Large intestine (tissue), 3 donors: ENCODE measurements at regions not wholly inside any gene's neighbourhood (a gene's known extent, or its start where the extent isn't known, plus 50 kb on each side); places are given as distances from the start of the nearest gene placed in this dataset.
"Not testable (repeated sequence)": the region's sequence is repeated elsewhere in the genome, so short reads cannot be mapped to it uniquely, and the experiment has no call there.

ENCODE experiments used
- DNase-seq, 2 donors: peaks; one replicate each; pipeline versions ENCODE4 v3.0.0 to v3.0.0-alpha.2; 2013
- H3K27ac ChIP-seq: one replicate; pipeline ENCODE4 v1.5.1; 2013; ENCODE audit warnings: low read length
- H3K27me3 ChIP-seq: 2 replicates; pipeline ENCODE4 v1.6.1; 2013; ENCODE audit warnings: low read length; ENCODE audit not compliant: control insufficient read depth, insufficient read depth
- H3K36me3 ChIP-seq: 2 replicates; pipeline ENCODE4 v1.6.1; 2013; ENCODE audit warnings: low read length; ENCODE audit not compliant: control insufficient read depth, insufficient read depth
- H3K4me1 ChIP-seq: one replicate; pipeline ENCODE4 v1.6.1; 2013; ENCODE audit warnings: low read length; ENCODE audit not compliant: control insufficient read depth, insufficient read depth
- H3K4me3 ChIP-seq: one replicate; pipeline ENCODE4 v1.5.1; 2013; ENCODE audit warnings: low read length
- H3K9me3 ChIP-seq: one replicate; pipeline ENCODE4 v1.6.1; 2013; ENCODE audit warnings: mild to moderate bottlenecking, low read depth, low read length, moderate library complexity; ENCODE audit not compliant: control insufficient read depth
- WGBS: methylation state at CpG from one replicate; pipeline ENCODE4 v1.1.5; 2013; ENCODE audit warnings: low lambda C conversion rate; ENCODE audit not compliant: insufficient coverage; 5-methylcytosine and 5-hydroxymethylcytosine counted together

DNA sequence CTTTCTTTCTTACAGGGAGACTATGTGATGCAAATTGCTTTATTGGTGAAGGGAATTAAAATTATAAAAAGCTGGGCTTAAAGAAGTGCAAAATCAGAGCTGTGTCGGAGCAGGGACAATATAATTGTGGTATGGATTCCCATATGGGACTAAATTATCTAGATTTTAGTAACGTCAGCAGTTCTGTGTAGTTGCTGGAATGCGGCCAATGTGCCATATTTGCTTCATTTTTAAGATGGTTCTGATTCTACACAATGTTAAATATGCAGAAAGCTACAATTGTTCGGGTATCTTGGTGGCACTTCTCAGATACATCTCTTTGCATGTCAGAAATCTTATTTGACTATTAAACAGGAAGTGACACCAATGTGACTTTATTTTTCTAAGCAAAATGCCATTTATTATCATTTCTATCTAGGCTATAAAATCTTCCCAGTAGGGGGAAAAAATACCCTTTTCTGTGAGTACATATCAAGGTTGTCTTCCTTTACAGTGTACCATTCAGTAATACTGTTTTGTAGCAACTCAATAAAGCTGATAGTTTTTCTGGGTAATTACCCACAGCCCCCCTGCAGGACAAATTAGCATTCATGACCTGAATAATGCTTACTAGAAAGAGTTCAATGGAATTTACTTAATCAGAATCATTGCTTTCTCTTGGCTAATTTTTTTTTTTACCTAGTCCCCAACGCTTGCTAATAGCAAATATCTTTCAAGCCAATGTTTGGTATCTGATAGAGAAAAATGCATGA lies 288.3 kb upstream of the ADGRL2 start:
- no peak overlapping the region for H3K27ac ChIP-seq
- no peaks in the 10 kb centered on the region for H3K9me3 ChIP-seq
- DNase-seq = no peak
- H3K4me1 ChIP-seq = no peaks in the 10 kb centered on the region
- H3K27me3 ChIP-seq = no peaks in the 10 kb centered on the region
- H3K4me3 ChIP-seq = no peak overlapping the region
- H3K36me3 ChIP-seq = no peaks in the 10 kb centered on the region
- 90% methylated on average over 2 of the region's 5 CpGs for WGBS

DNA sequence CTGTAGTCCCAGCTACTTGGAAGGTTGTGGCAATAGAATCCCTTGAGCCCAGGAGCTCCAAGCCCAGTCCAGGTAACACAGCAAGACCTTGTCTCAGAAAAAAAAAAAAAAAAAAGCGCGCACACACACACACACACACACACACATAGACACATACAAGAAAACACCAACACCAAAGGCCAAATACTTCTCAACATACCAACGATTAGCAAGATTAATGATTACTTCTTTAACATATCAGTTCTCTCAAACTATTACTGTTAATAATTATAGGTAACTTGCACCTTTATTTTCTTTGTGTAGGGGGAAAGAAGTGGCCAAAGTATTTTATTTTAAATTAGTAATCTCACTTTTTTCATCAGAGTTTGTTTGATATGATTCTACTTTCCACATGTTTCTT lies 289.5 kb upstream of the ADGRL2 start:
- H3K4me1 ChIP-seq = no peaks in the 10 kb centered on the region
- H3K9me3 ChIP-seq = no peaks in the 10 kb centered on the region
- H3K4me3 ChIP-seq = no peak overlapping the region
- no peaks in the 10 kb centered on the region for H3K27me3 ChIP-seq
- no peak for DNase-seq
- WGBS = no CpG with 5 or more reads among the region's 3 CpGs
- H3K27ac ChIP-seq = no peak overlapping the region
- no peaks in the 10 kb centered on the region for H3K36me3 ChIP-seq

- DNase-seq = no peak
- 100% methylated on average over 3 of the region's 3 CpGs for WGBS
- no peaks in the 10 kb centered on the region for H3K36me3 ChIP-seq
- no peak overlapping the region for H3K4me3 ChIP-seq
- no peaks in the 10 kb centered on the region for H3K9me3 ChIP-seq
- H3K27me3 ChIP-seq = no peaks in the 10 kb centered on the region
- no peaks in the 10 kb centered on the region for H3K4me1 ChIP-seq
- H3K27ac ChIP-seq = no peak overlapping the region
These were observed 290.0 kb upstream of the ADGRL2 start for GRCh38 chr1:81510701-81511100.

DNA sequence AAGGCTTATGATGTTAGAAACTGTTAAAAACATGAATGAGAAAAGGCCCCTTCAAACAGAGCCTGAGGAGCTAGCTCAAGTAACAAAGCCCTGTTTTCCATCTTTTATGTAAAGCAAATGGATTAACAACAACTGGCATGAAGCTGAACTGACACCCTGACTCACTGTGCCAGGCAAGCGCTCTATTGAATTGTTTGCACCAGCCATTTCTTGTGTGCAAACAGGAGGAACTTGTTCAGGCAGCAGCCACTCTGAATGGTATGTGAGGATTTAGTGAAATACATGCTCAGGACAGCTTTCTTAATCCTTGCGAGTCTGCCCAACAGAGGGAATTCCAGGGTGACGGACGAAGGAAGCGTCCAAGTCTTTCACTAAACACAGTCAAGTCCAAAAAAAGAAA lies 291.1 kb upstream of the ADGRL2 start:
- no peaks in the 10 kb centered on the region for H3K27me3 ChIP-seq
- H3K36me3 ChIP-seq = no peaks in the 10 kb centered on the region
- no peak overlapping the region for H3K27ac ChIP-seq
- no peak for DNase-seq
- H3K9me3 ChIP-seq = no peaks in the 10 kb centered on the region
- WGBS = no CpG with 5 or more reads among the region's 5 CpGs
- H3K4me3 ChIP-seq = no peak overlapping the region
- no peaks in the 10 kb centered on the region for H3K4me1 ChIP-seq

GRCh38 chr1:81506699-81507098 lies 294.0 kb upstream of the ADGRL2 start:
- Histone ChIP-seq H3K27me3 (no peaks in the 10 kb centered on the region), H3K36me3 (no peaks in the 10 kb centered on the region), H3K4me1 (no peaks in the 10 kb centered on the region), H3K4me3 (no peak overlapping the region), H3K27ac (no peak overlapping the region), H3K9me3 (no peaks in the 10 kb centered on the region)
- WGBS = 100% methylated on average over 1 of the region's 1 CpG
- DNase-seq = no peak

- H3K27me3 ChIP-seq = no peaks in the 10 kb centered on the region
- H3K4me3 ChIP-seq = no peak overlapping the region
- WGBS = 100% methylated on average over 2 of the region's 4 CpGs
- no peaks in the 10 kb centered on the region for H3K9me3 ChIP-seq
- H3K36me3 ChIP-seq = no peaks in the 10 kb centered on the region
- no peaks in the 10 kb centered on the region for H3K4me1 ChIP-seq
- H3K27ac ChIP-seq = no peak overlapping the region
- no peak for DNase-seq
These were observed 294.9 kb upstream of the ADGRL2 start for GRCh38 chr1:81505831-81506230.

- not testable (repeated sequence) for H3K9me3 ChIP-seq, H3K4me1 ChIP-seq, H3K4me3 ChIP-seq, H3K36me3 ChIP-seq, DNase-seq, H3K27ac ChIP-seq, H3K27me3 ChIP-seq
- no CpG with 5 or more reads among the region's 16 CpGs for WGBS
These were observed 295.9 kb upstream of the ADGRL2 start for GRCh38 chr1:81504820-81505219.

DNA sequence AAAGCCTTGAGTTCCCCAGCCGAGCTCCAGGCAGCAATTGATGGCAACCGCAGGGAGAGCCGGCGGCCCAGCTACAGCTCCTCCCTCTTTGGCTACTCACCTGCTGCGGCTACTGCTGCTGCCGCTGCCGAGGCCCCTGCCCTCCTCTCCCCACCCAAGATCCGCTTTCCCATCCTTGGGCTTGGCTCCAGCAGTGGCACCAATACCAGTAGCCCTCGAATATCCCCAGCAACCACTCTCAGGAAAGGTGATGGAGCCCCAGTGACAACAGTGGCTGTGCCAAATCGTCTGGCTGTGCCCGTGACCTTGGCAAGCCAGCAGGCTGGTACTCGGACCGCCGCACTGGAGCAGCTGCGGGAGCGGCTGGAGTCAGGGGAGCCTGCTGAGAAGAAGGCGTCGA lies 298.0 kb upstream of the ADGRL2 start:
- H3K4me1 ChIP-seq, H3K4me3 ChIP-seq, DNase-seq, H3K36me3 ChIP-seq, H3K9me3 ChIP-seq, H3K27me3 ChIP-seq, H3K27ac ChIP-seq: not testable (repeated sequence)
- WGBS = no CpG with 5 or more reads among the region's 18 CpGs

GRCh38 chr1:81501485-81501884 lies 299.2 kb upstream of the ADGRL2 start:
- DNase-seq, H3K9me3 ChIP-seq, H3K27ac ChIP-seq, H3K4me3 ChIP-seq, H3K4me1 ChIP-seq, H3K27me3 ChIP-seq, H3K36me3 ChIP-seq: not testable (repeated sequence)
- no CpG with 5 or more reads among the region's 15 CpGs for WGBS

DNA sequence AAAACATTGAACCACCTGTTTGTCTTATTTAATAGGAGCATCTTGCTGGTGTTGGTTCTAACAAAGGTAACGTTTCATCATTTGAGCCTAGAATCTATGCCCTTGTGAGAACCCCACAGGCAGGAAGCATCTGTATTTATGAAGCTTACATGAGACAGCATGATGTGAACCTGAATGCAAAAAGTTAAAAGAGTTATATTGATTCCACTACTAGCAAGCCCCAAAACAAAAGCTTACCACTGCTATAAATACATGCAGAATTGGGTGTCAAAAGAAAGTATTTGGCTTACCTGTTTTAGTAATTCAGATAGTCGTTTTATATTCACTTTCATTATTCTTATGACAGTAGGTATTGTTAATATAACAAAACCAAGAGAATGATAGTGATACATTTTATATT lies 301.2 kb upstream of the ADGRL2 start:
- no peaks in the 10 kb centered on the region for H3K27me3 ChIP-seq
- no peaks in the 10 kb centered on the region for H3K9me3 ChIP-seq
- no peaks in the 10 kb centered on the region for H3K36me3 ChIP-seq
- no peak for DNase-seq
- no peak overlapping the region for H3K27ac ChIP-seq
- no peaks in the 10 kb centered on the region for H3K4me1 ChIP-seq
- H3K4me3 ChIP-seq = no peak overlapping the region
- WGBS = no CpG with 5 or more reads among the region's 2 CpGs
